KOPT-K1 (cell line): ENCODE measurements at regions not wholly inside any gene's neighbourhood (a gene's known extent, or its start where the extent isn't known, plus 50 kb on each side); places are given as distances from the start of the nearest gene placed in this dataset.

Source experiments
- H3K27ac ChIP-seq: fragments of 200-600 bp; sonication (generic); 2 replicates; pipeline ENCODE4 v1.5.1; 2016; ENCODE audit warnings: antibody characterized with exemption, mild to moderate bottlenecking, low read depth, low read length; ENCODE audit not compliant: poor library complexity, severe bottlenecking
- H3K36me3 ChIP-seq: fragments of 200-600 bp; sonication (generic); 2 replicates; pipeline ENCODE4 v1.5.1; 2017; ENCODE audit warnings: antibody characterized with exemption, mild to moderate bottlenecking, low read length, moderate library complexity; ENCODE audit not compliant: insufficient read depth
- H3K9me3 ChIP-seq: fragments of 200-600 bp; sonication (generic); 2 replicates; pipeline ENCODE4 v1.5.1; 2017; ENCODE audit warnings: antibody characterized with exemption, low read length, mild to moderate bottlenecking; ENCODE audit not compliant: insufficient read depth, poor library complexity, severe bottlenecking

GRCh38 chr2:8623958-8624591 lies 57.8 kb upstream of the ID2 start:
- Histone ChIP-seq H3K27ac (no peak overlapping the region), H3K9me3 (no peaks in the 10 kb centered on the region), H3K36me3 (no peaks in the 10 kb centered on the region)

- H3K36me3 ChIP-seq, result no peaks in the 10 kb centered on the region
- H3K9me3 ChIP-seq, result no peaks in the 10 kb centered on the region
- H3K27ac ChIP-seq, result no peak overlapping the region
Observed at GRCh38 chr2:8624855-8625398, 56.9 kb upstream of the ID2 start.

- H3K9me3 ChIP-seq, result no peaks in the 10 kb centered on the region
- no peaks in the 10 kb centered on the region for H3K36me3 ChIP-seq
- no peak overlapping the region for H3K27ac ChIP-seq
Observed at GRCh38 chr2:8625399-8626300, 56.2 kb upstream of the ID2 start.

DNA sequence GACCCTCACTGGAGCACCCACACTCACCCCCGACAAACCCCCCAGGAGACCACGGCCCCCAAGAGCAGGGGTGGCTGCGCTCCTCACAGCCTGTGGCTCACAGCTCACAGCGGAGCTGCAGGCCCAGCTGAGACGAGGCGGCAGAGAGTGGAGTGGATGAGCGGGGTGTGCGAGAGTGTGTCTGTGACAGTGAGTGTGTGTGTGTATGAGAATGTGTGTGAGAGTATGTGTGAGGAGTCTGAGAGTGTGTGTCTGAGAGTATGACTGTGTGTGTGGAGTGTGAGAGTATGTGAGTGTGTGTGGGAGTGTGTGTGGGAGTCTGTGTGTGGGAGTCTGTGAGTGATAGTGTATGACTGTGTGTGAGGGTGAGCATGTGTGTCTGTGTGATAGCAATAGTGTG lies 55.3 kb upstream of the ID2 start:
- Histone ChIP-seq H3K9me3 (no peaks in the 10 kb centered on the region), H3K36me3 (no peaks in the 10 kb centered on the region), H3K27ac (no peak overlapping the region)

- Histone ChIP-seq H3K9me3 (no peaks in the 10 kb centered on the region), H3K36me3 (no peaks in the 10 kb centered on the region), H3K27ac (no peak overlapping the region)
Observed at GRCh38 chr2:8627019-8627691, 54.7 kb upstream of the ID2 start.

GRCh38 chr2:8627692-8628085 lies 54.2 kb upstream of the ID2 start:
- H3K27ac ChIP-seq, result no peak overlapping the region
- H3K9me3 ChIP-seq, result no peaks in the 10 kb centered on the region
- no peaks in the 10 kb centered on the region for H3K36me3 ChIP-seq

DNA sequence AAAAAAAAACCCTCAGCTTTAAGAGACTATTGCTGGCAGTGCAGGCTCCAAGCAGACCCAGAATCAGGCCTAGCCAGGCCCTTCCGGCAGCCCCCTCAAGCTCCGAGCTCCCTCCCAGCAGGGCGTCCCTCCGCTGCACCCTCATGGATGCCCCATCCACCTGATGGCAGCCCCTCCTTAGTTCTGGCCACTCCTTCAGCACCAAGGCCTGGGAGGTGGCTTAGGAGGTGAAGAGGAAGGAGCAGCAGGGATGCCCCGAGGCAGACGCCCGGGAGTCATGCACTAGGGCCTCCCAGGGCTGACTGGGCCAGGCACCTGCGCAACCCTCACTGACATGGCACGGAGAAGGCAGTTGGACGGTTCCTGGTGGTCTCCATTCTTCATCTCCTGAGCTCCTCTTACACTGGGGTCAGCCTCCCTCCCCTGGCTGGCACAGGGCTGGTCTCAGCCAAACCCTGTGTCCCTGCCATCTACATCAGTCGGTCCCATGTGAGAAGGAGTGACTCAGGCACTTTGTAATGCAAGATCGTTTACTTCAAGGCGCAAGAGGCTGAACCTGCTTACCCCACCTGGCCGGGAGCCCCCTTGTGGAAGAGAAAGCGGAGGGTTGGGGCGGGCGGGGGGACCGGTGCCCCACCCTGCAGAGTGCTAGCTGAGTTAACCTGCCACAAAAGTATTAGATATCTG lies 53.5 kb upstream of the ID2 start:
- Histone ChIP-seq H3K9me3 (no peaks in the 10 kb centered on the region), H3K27ac (no peak overlapping the region), H3K36me3 (no peaks in the 10 kb centered on the region)

DNA sequence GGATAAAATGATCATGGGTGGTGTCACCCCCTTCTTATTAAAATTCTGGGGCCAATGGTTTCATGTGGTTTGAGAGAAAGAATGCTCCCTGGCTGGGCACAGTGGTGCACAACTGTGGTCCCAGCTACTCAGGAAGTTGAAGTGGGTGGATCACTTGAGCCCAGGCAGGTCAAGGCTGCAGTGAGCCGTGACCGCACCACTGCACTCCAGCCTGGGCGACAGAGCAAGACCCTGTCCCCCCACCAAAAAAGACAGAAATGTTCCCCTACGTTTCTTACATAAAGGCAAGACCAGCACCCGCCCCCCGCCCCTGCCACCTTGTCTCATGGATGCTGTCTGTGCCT lies 53.0 kb upstream of the ID2 start:
- Histone ChIP-seq H3K36me3 (no peaks in the 10 kb centered on the region), H3K9me3 (no peaks in the 10 kb centered on the region), H3K27ac (no peak overlapping the region)

DNA sequence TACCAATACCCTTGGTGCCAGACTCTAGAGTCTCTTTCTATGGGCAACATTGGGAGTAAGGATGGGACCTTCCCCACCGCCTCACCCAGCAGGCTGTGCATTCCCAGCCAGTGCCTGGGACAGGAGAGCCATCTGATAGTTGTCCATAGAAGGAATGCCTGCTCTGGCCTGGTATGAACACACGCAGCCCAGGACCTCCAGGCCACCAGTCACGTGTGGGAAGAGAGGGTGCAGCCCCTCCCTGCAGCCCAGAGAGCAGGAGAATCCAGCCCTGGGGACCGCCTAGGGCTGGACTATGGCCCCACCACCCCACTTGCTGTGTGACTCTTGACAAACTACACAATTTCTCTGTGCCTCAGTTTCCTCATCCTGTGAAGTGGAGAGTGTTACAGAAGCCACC lies 52.5 kb upstream of the ID2 start:
- no peaks in the 10 kb centered on the region for H3K9me3 ChIP-seq
- no peaks in the 10 kb centered on the region for H3K36me3 ChIP-seq
- H3K27ac ChIP-seq, result no peak overlapping the region

GRCh38 chr2:8630676-8631464 lies 51.0 kb upstream of the ID2 start:
- no peaks in the 10 kb centered on the region for H3K36me3 ChIP-seq
- no peak overlapping the region for H3K27ac ChIP-seq
- H3K9me3 ChIP-seq, result no peaks in the 10 kb centered on the region

DNA sequence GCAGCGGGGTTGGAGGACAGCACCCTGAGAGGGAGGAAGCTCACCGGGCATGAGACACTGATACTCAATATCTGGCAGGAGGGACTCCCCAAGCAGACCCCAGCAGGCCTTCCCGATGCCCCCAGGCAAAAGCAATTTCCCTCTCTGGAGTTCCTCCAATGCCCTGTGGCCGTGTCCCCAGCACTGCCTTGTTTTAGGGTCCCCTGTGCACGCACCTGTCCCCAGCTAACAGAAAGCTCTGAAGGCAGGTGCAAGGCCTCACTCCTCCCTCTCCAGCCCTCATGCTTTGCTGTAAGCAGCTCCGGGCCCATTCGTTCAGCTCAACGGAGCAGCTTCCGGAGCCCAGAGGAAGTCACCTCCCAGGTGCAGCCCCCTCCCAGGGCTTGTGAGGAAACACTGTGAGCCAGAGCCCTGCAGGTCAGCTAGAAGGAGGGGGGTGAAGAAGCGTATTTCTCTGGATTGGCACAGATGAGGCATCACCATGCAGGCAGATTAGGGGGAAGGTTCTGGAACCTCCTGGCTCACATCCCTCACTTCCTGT lies 50.3 kb upstream of the ID2 start:
- Histone ChIP-seq H3K27ac (no peak overlapping the region), H3K9me3 (no peaks in the 10 kb centered on the region), H3K36me3 (no peaks in the 10 kb centered on the region)
